ENCODE measurements at regions not wholly inside any gene's neighbourhood (a gene's known extent, or its start where the extent isn't known, plus 50 kb on each side); places are given as distances from the start of the nearest gene placed in this dataset.

DNA sequence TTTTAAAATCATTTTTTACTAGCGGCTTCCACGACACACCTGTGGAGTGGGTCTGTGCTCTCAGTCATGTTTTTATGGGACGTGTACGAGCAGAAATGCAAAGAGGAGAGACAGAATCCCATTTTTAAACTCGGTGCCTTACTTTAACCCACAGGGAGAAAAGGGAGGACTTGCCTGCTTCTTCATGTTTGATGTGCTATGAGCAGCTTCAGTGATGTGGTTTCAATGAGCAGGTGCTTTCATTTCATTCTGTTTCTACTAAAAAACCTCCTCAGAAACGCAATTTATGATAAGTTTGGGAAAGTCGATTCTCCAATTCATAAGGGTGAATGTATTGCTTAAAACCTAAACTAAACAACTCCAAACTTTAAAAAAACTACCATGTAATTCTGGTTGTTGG, 537.2 kb downstream of the GATA3 start:
- no peak for TF ChIP-seq CTCF (IDR thresholded peaks at IDR 0.05)
- no peak for TF ChIP-seq POLR2A (IDR thresholded peaks at IDR 0.05)

All from esophagus squamous epithelium (tissue), 4 donors.